KMS-11 (cell line): ENCODE measurements at regions not wholly inside any gene's neighbourhood (a gene's known extent, or its start where the extent isn't known, plus 50 kb on each side); places are given as distances from the start of the nearest gene placed in this dataset.
A peak's percentile ranks its signal among the peaks of the same experiment; 100 is the strongest.

ENCODE experiments used
- H2AFZ ChIP-seq: fragments of 200-600 bp; sonication (generic); 2 replicates; pipeline ENCODE4 v1.6.1; 2016; ENCODE audit warnings: antibody characterized with exemption, mixed run types, low read depth
- H3K27ac ChIP-seq: fragments of 200-600 bp; sonication (generic); 2 replicates; pipeline ENCODE4 v1.6.1; 2016; ENCODE audit warnings: mild to moderate bottlenecking, mixed run types
- H3K27me3 ChIP-seq: fragments of 200-600 bp; sonication (generic); 2 replicates; pipeline ENCODE4 v1.6.1; 2017; ENCODE audit warnings: mild to moderate bottlenecking, low read depth, mixed run types, moderate library complexity; ENCODE audit not compliant: insufficient read depth
- H3K36me3 ChIP-seq: fragments of 200-600 bp; sonication (generic); 2 replicates; pipeline ENCODE4 v1.6.1; 2017; ENCODE audit warnings: mild to moderate bottlenecking, mixed run types; ENCODE audit not compliant: insufficient read depth
- H3K4me1 ChIP-seq: fragments of 200-600 bp; sonication (generic); 2 replicates; pipeline ENCODE4 v1.6.1; 2016; ENCODE audit warnings: mild to moderate bottlenecking, low read depth, mixed run types; ENCODE audit not compliant: poor library complexity, severe bottlenecking
- H3K4me2 ChIP-seq: fragments of 200-600 bp; sonication (generic); 2 replicates; pipeline ENCODE4 v1.7.0; 2016; ENCODE audit warnings: mild to moderate bottlenecking, mixed run types
- H3K4me3 ChIP-seq: fragments of 200-600 bp; sonication (generic); IDR thresholded peaks from 2 replicates; pipeline ENCODE4 v1.6.1; 2017; ENCODE audit warnings: low read depth, low read length, mixed read lengths; ENCODE audit not compliant: insufficient read depth
- H3K79me2 ChIP-seq: fragments of 200-600 bp; sonication (generic); 2 replicates; pipeline ENCODE4 v1.6.1; 2016; ENCODE audit warnings: low read depth, mixed run types; ENCODE audit not compliant: insufficient read depth
- H3K9ac ChIP-seq: fragments of 200-600 bp; sonication (generic); 2 replicates; pipeline ENCODE4 v1.6.1; 2016; ENCODE audit warnings: mild to moderate bottlenecking, mixed run types
- H4K20me1 ChIP-seq: fragments of 200-600 bp; sonication (generic); 2 replicates; pipeline ENCODE4 v1.6.1; 2016; ENCODE audit warnings: mild to moderate bottlenecking, mixed run types; ENCODE audit not compliant: insufficient read depth
- TF ChIP-seq, protein P1 (sequence below): fragments of 200-600 bp; sonication (generic); conservative IDR thresholded peaks from 2 replicates; pipeline ENCODE4 v1.6.1; 2017; ENCODE audit warnings: low read depth, mild to moderate bottlenecking, antibody characterized with exemption, low read length, moderate library complexity, mixed read lengths

DNA sequence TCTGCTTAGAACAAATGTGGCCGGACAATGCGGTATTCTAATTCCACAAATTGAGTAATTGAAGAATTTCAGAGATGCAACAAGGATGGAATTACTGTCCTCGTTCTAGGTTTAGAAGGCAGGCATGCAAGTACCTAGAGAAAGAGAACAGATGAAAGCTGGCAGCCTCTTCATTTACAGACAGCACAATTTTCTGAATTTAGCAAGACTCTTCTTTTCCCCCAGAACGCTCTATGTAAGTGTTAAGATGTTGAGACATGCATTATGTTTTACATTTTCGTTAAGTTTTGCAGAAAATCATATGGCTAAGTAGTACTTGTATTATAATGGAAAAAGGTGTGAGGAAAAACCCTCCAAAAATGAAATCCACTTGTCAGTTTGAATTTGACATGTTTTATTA, 259.5 kb upstream of the ARRDC3 start:
- H3K4me1 ChIP-seq, result peaks cover 4% of the 10 kb centered on the region
- H3K79me2 ChIP-seq, result no peaks in the 10 kb centered on the region
- H2AFZ ChIP-seq, result no peak overlapping the region
- no peak overlapping the region for H3K27ac ChIP-seq
- H4K20me1 ChIP-seq, result no peaks in the 10 kb centered on the region
- TF ChIP-seq, protein P1, sequence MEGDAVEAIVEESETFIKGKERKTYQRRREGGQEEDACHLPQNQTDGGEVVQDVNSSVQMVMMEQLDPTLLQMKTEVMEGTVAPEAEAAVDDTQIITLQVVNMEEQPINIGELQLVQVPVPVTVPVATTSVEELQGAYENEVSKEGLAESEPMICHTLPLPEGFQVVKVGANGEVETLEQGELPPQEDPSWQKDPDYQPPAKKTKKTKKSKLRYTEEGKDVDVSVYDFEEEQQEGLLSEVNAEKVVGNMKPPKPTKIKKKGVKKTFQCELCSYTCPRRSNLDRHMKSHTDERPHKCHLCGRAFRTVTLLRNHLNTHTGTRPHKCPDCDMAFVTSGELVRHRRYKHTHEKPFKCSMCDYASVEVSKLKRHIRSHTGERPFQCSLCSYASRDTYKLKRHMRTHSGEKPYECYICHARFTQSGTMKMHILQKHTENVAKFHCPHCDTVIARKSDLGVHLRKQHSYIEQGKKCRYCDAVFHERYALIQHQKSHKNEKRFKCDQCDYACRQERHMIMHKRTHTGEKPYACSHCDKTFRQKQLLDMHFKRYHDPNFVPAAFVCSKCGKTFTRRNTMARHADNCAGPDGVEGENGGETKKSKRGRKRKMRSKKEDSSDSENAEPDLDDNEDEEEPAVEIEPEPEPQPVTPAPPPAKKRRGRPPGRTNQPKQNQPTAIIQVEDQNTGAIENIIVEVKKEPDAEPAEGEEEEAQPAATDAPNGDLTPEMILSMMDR, result no peak
- no peak overlapping the region for H3K9ac ChIP-seq
- H3K4me2 ChIP-seq, result no peak overlapping the region
- no peaks in the 10 kb centered on the region for H3K36me3 ChIP-seq
- H3K27me3 ChIP-seq, result no peaks in the 10 kb centered on the region
- no peak overlapping the region for H3K4me3 ChIP-seq

DNA sequence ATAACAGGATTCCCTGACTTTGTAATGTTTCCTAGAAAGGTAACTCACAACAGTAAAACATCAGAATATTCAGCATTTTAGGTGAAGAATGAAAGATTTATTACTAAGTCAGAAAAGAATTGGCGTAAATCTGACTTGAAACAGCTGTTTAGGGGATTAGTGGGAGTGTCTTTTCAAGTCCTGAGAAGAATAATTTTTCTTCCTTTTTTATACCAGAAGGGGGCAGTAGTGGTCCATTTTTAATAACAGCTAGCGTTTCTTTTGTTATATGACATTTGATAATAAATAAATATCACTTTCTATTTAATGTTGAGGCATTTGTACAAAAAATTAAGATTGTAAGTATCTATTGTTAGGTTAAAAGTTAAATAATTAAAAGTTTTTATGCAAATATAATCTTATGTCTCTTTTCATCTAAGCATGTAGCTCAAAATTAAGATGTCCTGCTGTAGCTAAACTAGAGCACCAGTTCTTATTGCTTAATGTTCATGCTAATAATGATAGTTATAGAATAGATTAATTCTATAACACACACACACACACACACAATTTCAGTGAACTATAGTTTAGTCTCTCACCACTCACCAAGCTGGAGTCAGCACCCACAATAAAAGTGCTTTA, 258.7 kb upstream of the ARRDC3 start:
- H3K79me2 ChIP-seq, result no peaks in the 10 kb centered on the region

DNA sequence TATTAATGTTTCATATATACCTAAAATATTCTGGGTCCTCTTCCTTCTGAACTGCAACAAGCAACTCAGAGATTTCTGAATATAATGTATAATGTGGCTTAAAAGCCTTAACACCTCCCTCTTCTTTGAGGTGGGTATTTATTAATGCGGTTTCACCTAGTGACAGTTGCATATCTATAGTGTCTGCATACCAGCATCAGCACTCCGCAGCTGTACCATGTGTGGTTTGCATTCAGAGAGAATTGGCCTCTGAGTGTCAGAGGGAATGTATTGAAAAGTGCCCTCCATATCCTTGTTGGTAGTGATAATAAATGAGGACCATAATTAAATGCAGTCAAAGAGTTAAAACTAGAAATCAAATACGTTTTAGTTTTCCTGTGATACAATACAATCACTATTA, 256.6 kb upstream of the ARRDC3 start:
- Histone ChIP-seq H3K27ac (no peak overlapping the region), H3K79me2 (no peaks in the 10 kb centered on the region), H3K4me3 (no peak overlapping the region), H3K9ac (no peak overlapping the region), H3K27me3 (no peaks in the 10 kb centered on the region), H3K4me2 (no peak overlapping the region), H3K4me1 (peaks cover 4% of the 10 kb centered on the region), H3K36me3 (no peaks in the 10 kb centered on the region), H4K20me1 (no peaks in the 10 kb centered on the region), H2AFZ (no peak overlapping the region)
- TF ChIP-seq, protein P1, result no peak

More for the DNA sequence above, 258.7 kb upstream of the ARRDC3 start:
- Histone ChIP-seq H3K4me2 (no peak overlapping the region), H3K4me1 (peaks cover 4% of the 10 kb centered on the region), H3K27me3 (no peaks in the 10 kb centered on the region), H3K36me3 (no peaks in the 10 kb centered on the region), H3K4me3 (no peak overlapping the region), H2AFZ (no peak overlapping the region), H3K27ac (no peak overlapping the region), H3K9ac (no peak overlapping the region), H4K20me1 (no peaks in the 10 kb centered on the region)
- TF ChIP-seq, protein P1, result peak; percentile 88

DNA sequence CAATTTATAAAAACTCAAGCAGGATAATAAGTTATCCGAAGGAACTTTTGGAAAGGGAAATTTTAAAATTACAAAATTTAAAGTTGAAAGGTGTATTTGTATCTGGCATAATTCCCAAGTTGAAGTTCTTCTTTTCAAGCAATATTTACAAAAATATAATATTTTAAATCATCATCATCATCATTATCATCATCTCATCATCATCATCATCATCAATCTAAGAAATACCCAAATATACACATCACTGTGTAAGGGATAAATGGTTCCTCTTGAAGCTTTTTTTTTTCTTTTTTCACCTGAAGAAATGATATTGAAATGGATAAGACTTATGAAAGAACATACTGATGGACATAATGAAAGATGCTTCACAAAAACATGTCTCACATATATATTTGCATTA, 254.9 kb upstream of the ARRDC3 start:
- Histone ChIP-seq H3K4me2 (no peak overlapping the region), H3K79me2 (no peaks in the 10 kb centered on the region), H4K20me1 (no peaks in the 10 kb centered on the region), H2AFZ (no peak overlapping the region), H3K9ac (no peak overlapping the region), H3K4me3 (no peak overlapping the region), H3K27ac (no peak overlapping the region), H3K36me3 (no peaks in the 10 kb centered on the region), H3K4me1 (peaks cover 4% of the 10 kb centered on the region), H3K27me3 (no peaks in the 10 kb centered on the region)
- TF ChIP-seq, protein P1, result no peak
